GM18909 (cell line): ENCODE measurements at regions not wholly inside any gene's neighbourhood (a gene's known extent, or its start where the extent isn't known, plus 50 kb on each side); places are given as distances from the start of the nearest gene placed in this dataset.
"Not testable (repeated sequence)": the region's sequence is repeated elsewhere in the genome, so short reads cannot be mapped to it uniquely, and the experiment has no call there.

Experiments used
- ATAC-seq: cut with Tn5 transposase; IDR thresholded peaks from one replicate; pipeline ENCODE4 v1.9.1; 2021; ENCODE audit warnings: mild to moderate bottlenecking; ENCODE audit not compliant: unreplicated experiment, poor library complexity

DNA sequence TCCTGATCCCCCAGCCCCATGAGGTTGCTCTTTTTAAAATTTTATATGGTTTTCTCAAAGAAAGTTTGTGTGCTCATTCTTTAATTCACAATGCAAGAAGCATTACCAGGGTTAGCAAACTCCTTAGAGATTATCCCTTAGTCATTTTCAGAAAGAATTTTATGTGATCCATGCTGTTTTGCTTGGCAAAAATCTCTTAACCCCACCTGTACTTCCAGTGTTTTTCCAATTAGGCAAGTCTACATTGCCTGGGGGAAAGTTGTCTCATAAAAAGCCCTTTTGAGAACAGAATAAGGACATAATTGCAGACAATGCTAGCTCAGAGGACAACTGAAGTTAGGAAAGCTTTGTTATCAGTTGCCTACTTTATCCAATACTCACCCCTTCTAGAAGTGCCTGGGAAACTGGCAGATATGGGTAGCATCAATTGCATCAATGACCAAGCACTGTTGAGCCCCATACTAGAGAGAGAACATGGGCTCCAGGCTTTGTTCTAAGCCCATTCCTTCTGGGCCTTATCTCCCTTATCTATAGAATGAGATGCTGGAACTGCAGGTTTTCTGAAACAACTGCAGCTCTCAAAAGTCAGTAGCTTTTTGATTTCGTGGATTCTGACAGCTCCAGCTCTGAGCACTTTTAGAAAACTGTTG lies 265.9 kb upstream of the SPHKAP start:
- no peak for ATAC-seq

DNA sequence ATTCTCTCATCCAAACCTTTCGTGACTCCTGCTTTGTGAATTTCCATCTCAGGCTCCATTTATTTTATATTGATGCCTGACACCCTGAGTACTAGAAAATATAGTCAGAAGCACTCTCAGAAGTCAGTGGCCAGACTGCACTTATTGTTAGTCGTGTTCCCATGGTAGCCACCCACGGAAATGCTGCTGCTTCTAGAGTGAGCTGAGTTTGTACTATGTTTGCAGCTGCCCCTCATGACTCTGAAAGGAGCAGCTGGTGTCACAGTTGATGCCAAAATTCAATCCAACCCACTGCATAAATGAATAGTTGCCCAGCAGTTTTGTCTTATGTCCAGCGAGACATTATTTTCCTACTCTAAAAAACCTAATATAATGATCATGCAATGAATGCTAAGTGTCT lies 265.2 kb upstream of the SPHKAP start:
- no peak for ATAC-seq

DNA sequence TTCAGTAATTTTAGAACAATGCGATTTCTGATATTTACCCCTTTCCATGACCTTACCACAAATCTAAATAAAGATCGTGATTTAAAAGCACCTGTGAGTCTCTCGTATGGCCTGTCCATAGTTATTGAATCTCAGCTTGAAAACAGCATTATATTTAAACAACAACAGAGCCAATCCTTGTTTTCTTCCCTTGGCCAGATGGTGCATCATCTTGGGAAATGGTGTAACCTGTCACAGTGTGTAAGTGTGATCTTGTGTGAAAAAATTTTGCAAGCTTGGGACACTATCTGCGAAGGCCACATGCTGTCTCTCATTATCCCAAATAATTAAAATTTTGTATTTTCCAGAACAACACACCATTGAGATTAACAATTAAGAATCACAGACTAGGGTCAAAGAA lies 262.7 kb upstream of the SPHKAP start:
- ATAC-seq, result no peak

DNA sequence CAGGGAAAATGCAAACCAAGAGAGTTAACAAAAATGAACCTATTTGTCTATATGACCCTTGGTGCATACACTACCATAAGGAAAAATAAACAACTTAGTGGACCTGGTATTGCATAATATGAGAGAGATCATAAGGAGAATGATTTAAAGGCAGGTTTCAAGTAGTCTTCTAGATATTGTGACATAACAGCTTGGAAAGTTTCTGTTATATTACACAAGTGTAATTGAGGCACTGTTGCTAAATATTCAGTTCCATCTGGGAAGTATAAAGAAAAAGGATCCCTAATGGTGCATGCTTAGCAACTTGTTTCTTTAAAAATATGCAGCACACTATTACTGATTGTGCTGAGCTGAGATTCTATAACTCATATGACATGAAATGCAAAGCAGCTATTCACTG lies 252.2 kb upstream of the SPHKAP start:
- ATAC-seq, result no peak

DNA sequence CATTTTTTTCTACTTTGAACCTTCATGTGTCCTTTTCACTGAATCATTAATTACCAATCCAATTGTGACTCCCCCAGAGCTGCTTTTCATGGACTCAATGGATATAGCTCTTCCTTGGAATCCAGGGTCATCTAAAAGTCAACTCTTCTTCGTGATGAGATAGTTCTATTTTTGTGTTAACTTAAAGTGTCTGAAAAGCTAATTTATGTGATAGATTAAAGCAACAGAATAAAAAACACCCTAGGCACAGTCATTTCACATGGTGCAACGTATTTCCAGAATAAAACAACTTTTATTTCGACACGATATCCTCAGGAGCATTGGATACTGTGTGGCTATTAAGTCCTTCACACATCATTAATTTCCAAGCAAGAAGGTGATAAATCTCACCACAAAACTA lies 250.6 kb upstream of the SPHKAP start:
- ATAC-seq, result no peak

DNA sequence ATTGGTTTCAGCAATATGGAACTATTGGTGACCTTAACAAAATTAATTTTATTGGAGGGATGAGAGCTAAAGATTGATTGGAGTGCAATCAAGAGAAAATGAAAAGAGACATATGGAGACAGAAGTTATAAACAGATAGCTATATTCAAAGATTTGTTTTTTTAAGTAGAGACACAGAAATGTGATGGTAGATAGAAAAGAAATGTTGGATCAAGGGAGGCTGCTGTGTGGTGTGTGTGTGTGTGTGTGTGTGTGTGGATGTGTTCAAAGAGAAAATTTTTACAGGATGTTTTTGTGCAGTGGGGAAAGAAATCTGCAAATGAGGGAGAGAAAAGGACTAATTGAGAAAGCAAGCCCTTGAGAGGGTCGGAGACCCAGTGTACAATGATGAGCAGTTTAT lies 249.5 kb upstream of the SPHKAP start:
- no peak for ATAC-seq

DNA sequence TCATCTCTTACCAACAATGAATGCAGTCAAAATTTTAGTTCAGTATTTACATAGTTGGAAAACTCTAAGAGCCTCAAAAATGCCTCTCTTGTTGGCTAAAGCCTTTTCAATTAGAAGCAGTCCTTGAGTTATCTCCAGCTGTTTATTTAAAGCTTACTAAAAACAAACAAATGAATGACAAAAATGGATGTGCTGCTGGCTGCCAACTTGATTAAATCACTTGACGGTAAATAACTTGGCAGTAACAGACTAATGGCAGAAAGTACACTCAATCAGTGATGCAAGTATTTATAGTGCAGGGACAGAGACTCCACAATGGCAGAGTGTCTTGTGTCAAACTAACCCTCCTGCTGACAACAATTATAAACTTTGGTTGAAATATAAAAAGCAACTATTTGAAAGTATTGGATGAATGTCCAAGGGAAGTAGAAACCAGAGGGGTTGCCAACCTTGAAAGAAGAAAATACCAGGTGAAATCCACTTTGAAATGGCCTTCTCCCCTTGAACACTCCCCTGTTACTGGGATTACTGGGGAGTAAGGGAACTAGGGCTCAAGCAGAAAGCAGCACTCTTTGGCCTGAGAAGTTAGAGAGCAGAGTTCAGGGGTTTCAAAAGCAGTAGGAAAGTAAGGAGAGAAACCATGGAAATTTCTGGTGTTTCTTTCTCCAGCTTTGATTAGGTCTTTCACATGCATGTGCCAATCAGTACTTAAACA lies 245.2 kb upstream of the SPHKAP start:
- ATAC-seq, result no peak

DNA sequence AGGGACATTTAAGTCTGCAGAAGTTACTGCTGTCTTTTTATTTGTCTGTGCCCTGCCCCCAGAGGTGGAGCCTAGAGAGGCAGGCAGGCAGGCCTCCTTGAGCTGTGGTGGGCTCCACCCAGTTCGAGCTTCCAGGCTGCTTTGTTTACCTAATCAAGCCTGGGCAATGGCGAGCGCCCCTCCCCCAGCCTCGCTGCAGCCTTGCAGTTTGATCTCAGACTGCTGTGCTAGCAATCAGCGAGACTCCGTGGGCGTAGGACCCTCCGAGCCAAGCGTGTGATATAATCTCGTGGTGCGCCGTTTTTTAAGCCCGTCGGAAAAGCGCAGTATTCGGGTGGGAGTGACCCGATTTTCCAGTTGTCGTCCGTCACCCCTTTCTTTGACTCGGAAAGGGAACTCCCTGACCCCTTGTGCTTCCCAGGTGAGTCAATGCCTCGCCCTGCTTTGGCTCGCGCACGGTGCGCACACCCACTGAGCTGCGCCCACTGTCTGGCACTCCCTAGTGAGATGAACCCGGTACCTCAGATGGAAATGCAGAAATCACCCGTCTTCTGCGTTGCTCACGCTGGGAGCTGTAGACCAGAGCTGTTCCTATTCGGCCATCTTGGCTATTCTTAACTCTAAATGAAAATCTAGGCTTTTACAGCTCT lies 244.0 kb upstream of the SPHKAP start:
- not testable (repeated sequence) for ATAC-seq

DNA sequence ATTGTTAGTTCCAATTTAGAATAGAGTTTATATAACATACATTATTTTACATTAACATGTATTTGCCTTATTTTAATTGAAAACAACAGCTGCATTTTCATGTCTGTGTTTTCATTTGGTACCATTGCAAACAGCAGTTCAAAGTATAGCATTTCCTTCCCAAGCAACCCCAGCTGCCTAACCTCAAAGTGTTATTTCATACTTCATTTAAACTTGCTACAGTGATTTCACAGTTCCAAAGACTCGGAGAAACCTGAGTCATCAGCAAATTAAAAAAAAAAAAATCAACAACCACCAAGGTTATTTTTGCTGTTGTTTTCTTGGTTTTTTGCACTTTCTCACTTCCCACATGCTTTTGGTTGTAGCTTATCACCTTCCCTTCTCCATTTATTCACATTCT lies 236.5 kb upstream of the SPHKAP start:
- no peak for ATAC-seq

DNA sequence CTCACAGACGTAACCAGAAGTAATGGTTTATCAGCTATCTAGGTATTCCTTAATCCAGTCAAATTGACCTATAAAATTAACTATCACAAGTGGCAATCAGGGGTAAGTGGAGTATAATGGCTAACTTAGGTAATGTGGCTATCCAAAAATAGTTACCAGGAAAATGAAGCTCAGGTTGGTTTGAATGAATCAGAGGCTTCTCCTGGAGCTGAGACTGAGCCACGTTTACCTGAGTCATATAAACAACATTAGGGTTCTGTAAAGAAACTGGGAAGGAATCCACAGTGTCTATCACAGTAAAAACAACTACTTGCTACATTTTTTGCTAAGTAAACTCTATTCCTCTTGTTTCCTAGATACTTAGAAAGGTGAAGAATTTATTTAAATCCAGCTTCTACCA lies 236.0 kb upstream of the SPHKAP start:
- ATAC-seq, result no peak

DNA sequence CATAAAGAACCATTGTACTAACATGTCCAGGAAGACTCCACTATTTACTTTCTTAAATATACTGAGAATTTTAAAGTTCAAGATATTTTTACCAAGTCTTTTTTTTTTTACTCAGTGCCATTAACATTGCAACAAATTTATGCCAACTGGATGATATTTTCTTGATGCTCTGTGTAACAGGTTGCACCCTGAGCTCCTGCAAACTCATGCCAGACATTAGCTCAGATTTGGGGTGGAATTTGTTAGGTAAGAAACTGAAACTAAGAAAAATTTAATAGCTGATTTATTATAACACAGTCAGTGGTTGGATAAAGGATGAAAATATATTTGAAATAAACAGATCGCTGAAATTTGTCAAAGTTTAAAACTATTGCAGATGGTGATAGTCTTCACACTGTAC lies 228.6 kb upstream of the SPHKAP start:
- no peak for ATAC-seq

DNA sequence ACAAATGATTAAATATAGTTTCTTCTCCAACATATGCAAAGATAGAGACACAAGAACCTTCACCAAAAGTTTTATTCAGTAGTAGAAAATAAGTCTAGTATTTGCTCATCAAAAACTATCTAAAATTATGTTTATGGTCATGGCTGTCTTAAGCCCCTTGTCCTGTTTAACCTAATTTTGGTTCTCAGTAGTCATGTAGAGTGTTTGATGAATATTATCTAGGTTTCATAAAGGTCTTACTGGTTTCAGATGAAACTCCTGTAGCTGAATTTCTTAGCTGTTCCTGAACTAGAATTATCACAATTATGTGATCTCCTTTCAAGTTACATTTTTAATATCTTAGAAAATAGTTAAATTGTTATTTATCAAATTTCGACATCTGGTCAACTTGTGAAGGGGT lies 228.0 kb upstream of the SPHKAP start:
- no peak for ATAC-seq

DNA sequence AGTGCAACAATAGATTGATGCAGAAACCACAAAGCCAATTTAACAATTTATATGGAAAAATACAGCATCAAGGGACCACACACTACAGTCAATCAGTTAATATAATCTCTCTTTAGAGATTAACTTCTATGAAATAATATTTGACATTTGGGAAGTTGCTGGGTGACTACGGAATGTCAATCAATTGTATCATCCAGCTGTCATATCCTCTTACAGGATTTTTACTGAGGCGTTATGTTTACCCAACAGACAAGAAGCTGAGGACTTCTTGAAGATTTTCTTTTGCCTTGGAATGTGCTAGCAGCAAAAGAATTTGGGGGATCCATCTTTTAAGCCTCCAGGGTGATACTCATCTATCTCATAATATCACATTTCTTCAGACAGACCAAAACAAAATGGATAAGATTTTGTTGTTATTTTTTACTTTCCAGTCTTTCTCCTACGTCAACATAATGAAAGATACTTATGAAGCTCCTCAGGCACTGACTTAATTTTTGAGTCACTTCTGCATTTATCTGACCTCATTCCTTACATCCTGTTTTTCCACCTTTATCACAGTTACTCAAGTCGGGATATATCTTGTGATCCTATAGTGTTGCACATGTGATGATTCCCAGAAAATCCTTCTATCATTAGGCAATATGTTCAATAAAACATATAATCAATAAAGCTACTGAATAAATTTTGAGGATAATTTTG lies 227.2 kb upstream of the SPHKAP start:
- ATAC-seq, result no peak

DNA sequence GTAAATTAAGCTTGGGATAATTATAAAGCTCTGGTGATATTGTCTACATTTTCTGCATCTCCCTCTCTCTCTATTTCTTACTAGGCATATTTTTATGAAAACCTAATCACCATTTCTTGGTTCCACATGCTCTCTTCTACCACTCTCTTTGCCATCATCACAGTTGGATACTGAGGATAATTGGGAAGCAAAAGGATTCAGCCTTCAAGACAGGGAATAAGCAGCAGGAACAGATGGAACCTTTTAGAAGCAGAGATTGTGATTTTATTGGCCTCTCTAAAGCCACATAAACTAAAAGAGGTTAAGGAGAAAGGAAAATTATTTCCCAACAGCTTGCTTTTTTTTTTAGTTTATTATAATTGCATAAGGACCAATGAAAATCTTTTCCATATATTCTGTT lies 226.3 kb upstream of the SPHKAP start:
- ATAC-seq, result no peak

DNA sequence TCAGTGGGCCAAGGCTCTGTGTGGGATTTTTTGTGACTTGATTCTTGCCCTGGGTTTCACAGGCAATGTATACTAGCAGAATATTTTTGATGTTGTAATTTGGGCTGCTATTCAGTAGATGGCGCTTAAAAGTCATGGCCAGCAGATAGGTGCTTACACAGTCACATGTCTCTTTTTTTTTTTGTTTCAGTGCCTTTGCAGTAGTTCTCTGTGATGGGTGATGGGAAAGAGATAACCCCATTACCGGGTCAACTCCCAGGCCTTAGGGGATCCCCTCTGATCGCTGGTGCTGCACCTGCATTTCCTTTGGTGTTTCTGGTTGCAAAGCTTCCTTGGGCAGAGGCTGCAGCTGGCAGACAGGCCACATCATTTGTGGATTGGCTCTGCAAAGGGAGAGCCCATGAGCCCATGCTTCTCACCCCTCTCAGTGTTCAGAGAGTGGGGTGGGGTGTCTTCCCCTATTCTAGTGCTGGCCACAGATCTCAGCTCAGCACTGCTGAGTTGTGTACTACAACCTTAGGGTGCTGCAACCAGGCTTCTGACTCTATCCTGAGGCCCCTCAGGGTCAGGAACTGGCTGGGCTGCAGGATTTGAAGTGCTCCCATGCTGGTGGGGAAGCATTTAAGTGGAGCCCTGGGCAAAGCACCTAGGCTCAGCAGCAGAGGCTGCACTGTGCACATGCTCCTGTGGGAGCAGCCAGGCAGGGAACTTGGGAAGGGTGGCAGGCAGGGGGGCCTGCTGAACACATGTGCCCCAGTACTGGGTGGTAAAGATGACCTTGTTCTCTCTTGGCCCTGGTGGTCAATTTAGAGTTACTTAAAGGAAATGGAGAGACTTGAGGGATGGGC lies 219.8 kb upstream of the SPHKAP start:
- no peak for ATAC-seq

DNA sequence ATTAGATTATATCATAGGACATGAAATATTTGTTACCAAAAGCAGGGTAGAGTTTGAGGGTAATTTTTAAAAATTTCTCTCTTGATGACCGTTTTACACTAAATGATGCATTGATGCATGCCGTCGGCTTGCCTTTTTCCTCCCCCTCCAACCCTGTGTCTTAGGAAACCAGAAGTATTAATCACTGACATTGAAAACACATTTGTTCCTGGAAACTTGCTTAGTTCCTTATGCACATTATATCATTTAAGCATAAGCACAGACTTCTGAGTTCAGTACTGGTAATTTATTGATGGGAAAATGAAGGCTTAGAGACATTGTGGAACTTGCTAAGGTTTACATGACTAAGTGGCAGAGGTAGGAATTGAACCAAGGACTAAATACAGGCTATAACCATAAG lies 206.3 kb upstream of the SPHKAP start:
- ATAC-seq, result no peak

DNA sequence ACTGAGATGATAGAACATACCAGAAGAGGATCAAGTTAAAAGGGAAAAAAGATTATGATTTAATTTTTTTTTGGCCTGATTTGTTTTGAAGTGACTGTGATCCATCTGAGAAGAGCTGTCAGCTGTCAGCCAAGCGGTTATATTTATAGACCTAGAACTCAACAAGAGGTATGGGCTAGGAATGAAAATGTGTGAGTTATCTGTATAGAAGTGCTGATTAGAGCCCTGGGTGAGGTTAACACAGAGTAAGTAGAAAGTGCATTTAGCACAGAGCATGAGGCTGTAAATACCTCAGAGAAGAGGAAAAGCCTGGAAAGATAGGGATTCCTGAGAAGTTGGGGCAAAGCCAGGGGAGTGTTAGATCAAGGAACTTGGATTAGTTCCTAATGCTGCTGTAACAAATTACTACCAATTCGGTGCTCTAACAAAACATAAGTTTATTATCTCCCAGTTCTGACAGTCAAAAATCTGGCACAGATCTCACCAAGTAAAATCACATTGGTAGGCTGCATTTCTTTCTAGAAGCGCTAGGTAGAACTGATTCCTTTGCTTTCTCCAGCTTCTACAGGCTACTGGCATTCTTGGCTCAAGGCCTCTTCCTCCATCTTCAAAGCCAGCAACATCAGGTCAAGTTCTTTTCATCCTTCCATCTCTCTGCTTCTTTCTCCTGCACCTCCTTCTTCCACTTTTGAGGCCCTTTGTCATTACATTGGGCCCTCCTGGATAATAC lies 197.4 kb upstream of the SPHKAP start:
- ATAC-seq, result no peak

DNA sequence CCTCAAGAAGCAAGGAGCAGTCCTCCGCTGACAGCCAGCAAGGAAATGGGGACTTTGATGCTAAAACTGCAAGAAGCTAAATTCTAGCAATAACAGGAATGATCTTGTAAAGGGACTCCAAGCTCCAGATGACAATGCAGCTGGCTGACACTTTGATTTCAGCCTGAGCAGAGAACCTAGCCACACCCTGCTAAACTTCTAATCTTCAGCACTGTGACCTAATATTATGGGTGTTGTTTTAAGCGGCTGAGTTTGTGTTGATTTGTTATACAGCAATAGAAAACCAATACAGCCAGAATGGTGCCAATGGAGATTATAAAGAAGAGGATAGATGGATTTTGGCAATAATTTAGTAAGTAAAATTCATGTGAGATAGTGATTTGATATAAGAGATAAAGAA lies 196.7 kb upstream of the SPHKAP start:
- no peak for ATAC-seq

DNA sequence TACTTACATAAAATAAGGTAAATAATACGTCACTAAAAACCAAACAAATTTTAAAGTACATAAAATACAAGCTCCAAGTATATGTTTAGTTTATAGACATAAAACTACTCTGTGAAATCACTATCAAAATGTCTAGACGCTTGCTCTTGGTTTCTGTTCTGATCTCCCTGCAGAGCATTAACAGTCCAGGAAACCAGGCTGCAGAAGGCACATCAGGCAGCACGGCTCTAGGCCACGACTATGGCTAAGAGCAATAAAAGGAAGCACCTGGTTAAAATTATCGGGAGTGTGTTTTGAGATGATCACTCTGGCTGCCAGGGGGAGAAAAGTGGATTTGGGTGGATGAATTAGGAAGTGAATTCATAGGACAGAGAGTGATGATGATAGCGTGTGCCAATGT lies 196.0 kb upstream of the SPHKAP start:
- no peak for ATAC-seq

DNA sequence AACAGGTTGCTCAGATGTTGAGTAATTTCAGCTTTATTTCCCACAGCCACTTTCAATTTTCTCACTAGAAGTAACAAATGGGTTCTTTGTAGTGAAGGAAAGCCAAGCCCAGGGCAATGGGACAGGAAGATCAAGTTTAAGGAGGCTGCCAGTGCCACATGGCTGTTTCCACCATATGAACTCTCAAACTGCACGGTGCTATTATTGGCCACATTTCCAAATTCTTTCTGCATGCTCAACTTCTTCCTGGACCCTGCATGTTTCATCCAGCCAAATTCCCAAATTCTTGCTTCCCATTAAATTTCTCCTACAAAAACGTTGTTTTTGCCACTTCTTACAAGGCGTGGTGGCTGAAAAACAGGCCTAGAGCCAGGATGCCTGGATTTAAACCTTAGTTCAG lies 193.3 kb upstream of the SPHKAP start:
- no peak for ATAC-seq
